Lung (tissue), 11 donors: ENCODE measurements at regions not wholly inside any gene's neighbourhood (a gene's known extent, or its start where the extent isn't known, plus 50 kb on each side); places are given as distances from the start of the nearest gene placed in this dataset.

Experiments used
- ATAC-seq: fragments of 200-7000 bp; cut with Tn5 transposase; one replicate; pipeline ENCODE4 v1.9.1; 2020; ENCODE audit warnings: moderate number of reproducible peaks; ENCODE audit not compliant: insufficient read depth, low FRiP score
- DNase-seq, 3 donors: peaks; one replicate each; pipeline ENCODE4 v3.0.0-alpha.2; 2013 to 2017
- H3K27ac ChIP-seq, 2 donors: one replicate each; pipeline ENCODE4 v1.5.1; 2013; ENCODE audit warnings: mild to moderate bottlenecking in 2 of 2, moderate library complexity in 2 of 2, control low read depth in 1 of 2, inconsistent platforms in 1 of 2, low read depth in 1 of 2, low read length in 1 of 2
- H3K27me3 ChIP-seq, 3 donors: one replicate each; pipeline ENCODE4 v1.5.1; 2013; ENCODE audit warnings: low read length in 2 of 3; ENCODE audit not compliant: control insufficient read depth in 3 of 3, insufficient read depth in 3 of 3
- H3K36me3 ChIP-seq, 4 donors: one replicate each; pipeline ENCODE4 v1.5.1; 2013; ENCODE audit warnings: low read length in 4 of 4, mild to moderate bottlenecking in 1 of 4, moderate library complexity in 1 of 4; ENCODE audit not compliant: control insufficient read depth in 4 of 4, insufficient read depth in 4 of 4
- H3K4me1 ChIP-seq, 5 donors: one replicate each; pipeline ENCODE4 v1.5.1; 2013; ENCODE audit warnings: low read length in 5 of 5, mild to moderate bottlenecking in 2 of 5, moderate library complexity in 1 of 5; ENCODE audit not compliant: control insufficient read depth in 5 of 5, insufficient read depth in 5 of 5
- H3K4me3 ChIP-seq: one replicate; pipeline ENCODE4 v1.5.1; 2013; ENCODE audit warnings: mild to moderate bottlenecking, control low read depth, moderate library complexity
- H3K9ac ChIP-seq, 2 donors: one replicate each; pipeline ENCODE4 v1.5.1; 2013; ENCODE audit warnings: low read length in 2 of 2, control low read depth in 1 of 2; ENCODE audit not compliant: insufficient read depth in 1 of 2
- H3K9me3 ChIP-seq, 4 donors: one replicate each; pipeline ENCODE4 v1.5.1; 2013; ENCODE audit warnings: low read length in 3 of 4, mild to moderate bottlenecking in 1 of 4, moderate library complexity in 1 of 4; ENCODE audit not compliant: control insufficient read depth in 4 of 4, insufficient read depth in 3 of 4
- CTCF ChIP-seq: IDR thresholded peaks from 2 replicates; pipeline ENCODE4 v1.5.1; 2012; ENCODE audit warnings: mild to moderate bottlenecking; ENCODE audit errors: control extremely low read depth, extremely low read depth
- WGBS, 2 donors: extraction: QIAGEN DNeasy Blood & Tissue Kit; methylation state at CpG; one replicate each; pipeline ENCODE4 v1.1.7; 2013; 5-methylcytosine and 5-hydroxymethylcytosine counted together
- donor health status: control.
- donor health status: control.
- donor health status: Bipolar disorder and iron deficiency.
- donor health status: healthy.
- donor health status: DM: yes; HTN: yes; CAD: no.

GRCh38 chr15:69760890-69761568, 308.4 kb downstream of the RPLP1 start:
- DNase-seq (peak; percentile 96 to 100 (median 99)), ATAC-seq (peak; percentile 78)
- no peak for TF ChIP-seq CTCF
- Histone ChIP-seq H3K9me3 (no peaks in the 10 kb centered on the region), H3K27ac (peak overlapping the region in 1 of 2 donors; percentile 45), H3K4me1 (peaks cover 0 to 53% (median 1%) of the 10 kb centered on the region in 5 donors), H3K27me3 (no peaks in the 10 kb centered on the region), H3K36me3 (no peaks in the 10 kb centered on the region), H3K4me3 (no peak overlapping the region), H3K9ac (no peak overlapping the region)
- WGBS, 2 donors, result 54 to 56% methylated on average over 7 of the region's 7 CpGs

- Histone ChIP-seq H3K27ac (no peak overlapping the region), H3K4me3 (no peak overlapping the region), H3K36me3 (no peaks in the 10 kb centered on the region), H3K9ac (no peak overlapping the region), H3K4me1 (peaks cover 0 to 53% (median 1%) of the 10 kb centered on the region in 5 donors), H3K9me3 (peaks cover 0 to 7% (median 0%) of the 10 kb centered on the region in 4 donors), H3K27me3 (no peaks in the 10 kb centered on the region)
- WGBS, 2 donors, result 70 to 71% methylated on average over 6 of the region's 6 CpGs
- TF ChIP-seq CTCF, result no peak
- ATAC-seq (no peak), DNase-seq (no peak)
Observed at GRCh38 chr15:69762373-69763148, 309.9 kb downstream of the RPLP1 start.

GRCh38 chr15:69763831-69764230, 311.2 kb downstream of the RPLP1 start:
- Histone ChIP-seq H3K4me1 (peaks cover 0 to 44% (median 1%) of the 10 kb centered on the region in 5 donors), H3K36me3 (no peaks in the 10 kb centered on the region), H3K4me3 (no peak overlapping the region), H3K27me3 (no peaks in the 10 kb centered on the region), H3K9me3 (peaks cover 0 to 7% (median 0%) of the 10 kb centered on the region in 4 donors), H3K27ac (no peak overlapping the region), H3K9ac (no peak overlapping the region)
- DNase-seq (peak in 1 of 3 donors; percentile 59), ATAC-seq (no peak)
- no peak for TF ChIP-seq CTCF
- 77 to 94% methylated on average over 3 of the region's 3 CpGs for WGBS, 2 donors
